Breast epithelium (tissue), 3 donors: ENCODE measurements at regions not wholly inside any gene's neighbourhood (a gene's known extent, or its start where the extent isn't known, plus 50 kb on each side); places are given as distances from the start of the nearest gene placed in this dataset.

Experiments
- CTCF ChIP-seq, 3 donors: fragments of 450-650 bp; IDR thresholded peaks; one replicate each; pipeline ENCODE4 v1.5.1; 2016 to 2017; ENCODE audit warnings: antibody characterized with exemption in 3 of 3, mild to moderate bottlenecking in 3 of 3, moderate library complexity in 3 of 3
- POLR2A ChIP-seq: fragments of 450-650 bp; IDR thresholded peaks from one replicate; pipeline ENCODE4 v1.6.1; 2016; ENCODE audit warnings: antibody characterized with exemption, mild to moderate bottlenecking, moderate library complexity

GRCh38 chr6:150767571-150768018, 97.9 kb upstream of the MTHFD1L start:
- TF ChIP-seq POLR2A: no peak
- no peak for TF ChIP-seq CTCF (IDR thresholded peaks at IDR 0.05)
